GM19035 (cell line): ENCODE measurements at regions not wholly inside any gene's neighbourhood (a gene's known extent, or its start where the extent isn't known, plus 50 kb on each side); places are given as distances from the start of the nearest gene placed in this dataset.

Experiments used
- ATAC-seq: cut with Tn5 transposase; IDR thresholded peaks from one replicate; pipeline ENCODE4 v1.9.1; 2021; ENCODE audit not compliant: unreplicated experiment

DNA sequence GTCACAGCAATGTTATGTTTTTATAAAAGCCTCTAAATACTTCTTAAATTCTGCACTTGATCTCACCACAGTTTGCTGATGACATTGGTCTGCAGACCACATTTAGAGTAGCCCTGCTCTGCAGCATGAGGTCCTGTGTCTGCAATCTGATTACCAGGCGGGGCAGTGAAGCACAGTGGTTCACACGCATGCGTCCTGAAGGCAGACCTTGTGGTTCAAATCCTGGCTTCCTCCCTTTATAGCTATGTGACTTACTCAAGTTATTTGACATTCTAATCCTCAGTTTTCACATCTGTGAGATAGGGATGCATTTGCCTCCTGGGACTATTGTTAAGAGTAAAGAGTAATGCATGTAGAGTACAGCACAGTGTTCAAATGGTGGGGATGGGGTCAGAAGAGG is 50.3 kb downstream of the BMAL2 start:
- ATAC-seq = no peak

DNA sequence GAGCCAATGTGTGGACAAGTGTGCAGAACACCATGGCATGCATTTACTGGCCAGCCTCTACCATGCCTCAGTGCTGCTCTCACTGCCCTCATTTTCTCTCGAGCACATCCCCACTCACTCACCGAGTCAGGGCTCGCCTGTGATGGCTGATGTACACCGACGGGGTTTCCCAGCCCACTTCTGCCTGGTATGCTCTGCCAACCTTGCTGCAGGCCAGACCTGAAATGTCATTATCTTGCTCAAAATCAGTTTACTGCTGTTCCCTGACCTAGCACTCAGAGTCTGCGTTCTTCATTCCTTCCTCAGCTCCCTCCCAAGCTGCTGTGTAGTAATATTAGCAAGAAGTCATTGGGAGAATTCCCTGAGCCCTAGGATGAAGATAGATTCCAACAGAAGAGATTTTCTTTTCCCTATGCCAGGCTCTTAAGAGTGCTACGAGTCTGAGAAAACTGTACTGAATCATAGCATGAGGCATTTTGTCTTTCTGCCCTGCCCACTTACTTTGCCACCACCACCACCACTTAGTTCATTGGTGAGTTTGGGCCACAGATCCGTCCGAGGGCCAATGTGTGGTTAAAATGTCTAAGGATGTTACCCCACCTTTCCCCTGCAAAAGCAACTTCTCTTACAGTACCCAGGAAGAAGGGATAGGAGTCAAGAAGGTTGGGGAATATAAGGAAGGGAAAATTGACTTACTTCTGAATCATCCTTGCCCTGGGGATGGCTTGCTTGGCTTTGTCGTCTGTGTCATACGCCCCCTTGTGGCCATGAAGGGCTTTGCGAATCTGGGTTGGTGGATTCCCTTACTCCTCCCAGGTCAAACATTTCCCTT is 51.0 kb downstream of the BMAL2 start:
- peak; percentile 70 for ATAC-seq

DNA sequence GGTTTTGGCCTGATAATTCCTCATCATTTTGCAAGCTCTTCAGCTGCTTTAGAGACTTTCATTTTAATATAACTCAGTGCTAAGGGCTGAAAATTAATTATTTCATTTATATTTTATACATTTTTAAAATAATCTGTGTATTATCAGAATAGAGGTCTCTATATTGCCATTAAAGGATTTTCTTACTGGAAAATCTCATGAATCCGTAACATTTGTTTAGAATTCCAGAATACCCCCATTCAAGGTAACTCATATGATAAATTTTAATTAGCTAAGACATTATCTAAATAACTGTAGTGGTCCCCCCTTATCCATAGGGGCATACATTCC is 51.6 kb downstream of the BMAL2 start:
- no peak for ATAC-seq

DNA sequence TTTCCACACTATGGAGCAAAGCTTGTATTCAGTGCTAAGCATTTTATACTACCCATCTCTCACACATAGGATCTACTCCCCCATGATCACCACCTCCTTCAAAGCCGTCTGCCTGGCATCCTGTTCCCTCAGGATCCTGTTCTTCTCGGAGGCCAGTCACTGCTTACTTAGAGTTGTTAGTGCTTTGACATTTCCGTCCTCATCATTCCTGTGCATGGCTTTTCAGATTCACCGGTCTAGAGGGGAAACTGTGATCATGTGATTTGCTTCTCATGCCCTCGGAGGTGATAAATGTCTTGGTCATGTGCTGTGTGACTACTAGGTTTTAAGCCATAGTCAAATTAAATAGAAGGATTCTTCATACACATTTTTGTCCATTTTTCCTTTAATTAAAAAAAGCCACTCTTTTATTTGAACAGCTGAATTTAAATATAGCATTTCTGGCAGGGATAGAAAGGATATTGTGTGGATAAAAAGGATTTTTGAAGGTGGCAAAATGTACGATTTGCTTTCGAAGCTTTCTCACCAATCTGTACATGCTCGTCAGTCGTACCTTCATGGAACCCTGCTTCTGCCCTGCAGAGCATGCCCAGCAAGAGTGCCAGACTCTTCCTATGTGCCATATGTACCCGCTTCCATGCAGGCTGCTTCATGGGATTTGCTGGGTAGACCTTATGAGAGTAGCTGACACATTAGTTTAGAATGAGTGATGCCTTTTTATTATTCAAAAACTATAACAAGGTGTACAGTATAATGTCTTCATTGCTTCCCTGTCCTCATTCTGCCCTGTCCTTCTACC is 53.3 kb downstream of the BMAL2 start:
- ATAC-seq = no peak

DNA sequence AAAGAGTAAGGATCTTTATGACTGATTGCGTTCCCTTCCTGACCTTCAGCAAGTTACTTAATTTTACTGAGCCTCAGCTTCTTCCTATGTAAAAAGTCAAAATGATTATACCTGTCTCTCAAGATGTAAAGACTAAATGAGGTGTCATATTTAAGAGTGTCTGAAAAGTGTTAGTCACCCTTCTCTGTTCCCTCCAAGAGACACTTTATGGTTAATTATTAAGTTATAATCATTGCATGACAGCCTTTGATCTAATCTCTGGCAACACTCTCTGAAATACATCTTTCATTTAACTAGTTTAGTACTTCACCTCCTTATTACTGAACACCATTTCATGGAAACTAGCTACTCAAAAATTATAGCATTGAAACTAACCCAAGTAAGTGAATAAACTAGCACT is 54.8 kb downstream of the BMAL2 start:
- no peak for ATAC-seq

DNA sequence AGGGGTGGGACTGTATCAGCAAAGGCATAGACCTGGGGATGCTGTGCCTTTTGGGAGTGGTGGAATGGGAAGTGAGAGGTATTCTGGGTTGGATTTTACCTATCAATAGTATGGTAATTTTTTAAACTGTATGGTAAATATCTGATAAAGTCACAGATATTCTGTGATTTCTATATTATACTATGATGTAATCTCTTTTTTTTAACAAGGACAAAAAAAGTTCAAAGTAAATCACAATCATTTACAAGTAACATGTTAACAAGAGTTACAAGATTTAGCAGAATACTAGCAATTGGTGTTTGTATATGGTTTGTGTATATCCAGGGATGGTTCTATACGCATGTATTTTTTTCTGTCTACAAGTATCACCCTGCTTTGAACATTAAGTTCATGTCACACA is 56.0 kb downstream of the BMAL2 start:
- no peak for ATAC-seq

DNA sequence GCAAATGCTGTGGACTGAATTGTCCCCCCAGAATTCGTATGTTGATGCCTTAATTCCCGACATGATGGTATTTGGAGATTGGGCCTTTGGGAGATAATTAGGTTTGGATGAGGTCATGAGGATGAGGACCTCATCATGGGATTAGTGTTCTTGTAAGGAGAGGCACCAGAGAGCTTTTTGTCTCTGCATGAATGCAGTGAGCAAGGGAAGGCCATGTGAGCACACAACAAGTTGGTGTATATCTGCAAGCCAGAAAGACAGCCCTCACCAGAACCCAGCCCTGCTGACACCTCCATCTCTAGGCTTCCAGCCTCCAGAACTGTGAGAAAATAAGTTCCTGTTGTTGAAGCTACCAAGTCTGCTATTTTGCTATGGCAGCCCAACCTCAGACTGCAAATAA is 51.9 kb upstream of the SMCO2 start:
- ATAC-seq = no peak

DNA sequence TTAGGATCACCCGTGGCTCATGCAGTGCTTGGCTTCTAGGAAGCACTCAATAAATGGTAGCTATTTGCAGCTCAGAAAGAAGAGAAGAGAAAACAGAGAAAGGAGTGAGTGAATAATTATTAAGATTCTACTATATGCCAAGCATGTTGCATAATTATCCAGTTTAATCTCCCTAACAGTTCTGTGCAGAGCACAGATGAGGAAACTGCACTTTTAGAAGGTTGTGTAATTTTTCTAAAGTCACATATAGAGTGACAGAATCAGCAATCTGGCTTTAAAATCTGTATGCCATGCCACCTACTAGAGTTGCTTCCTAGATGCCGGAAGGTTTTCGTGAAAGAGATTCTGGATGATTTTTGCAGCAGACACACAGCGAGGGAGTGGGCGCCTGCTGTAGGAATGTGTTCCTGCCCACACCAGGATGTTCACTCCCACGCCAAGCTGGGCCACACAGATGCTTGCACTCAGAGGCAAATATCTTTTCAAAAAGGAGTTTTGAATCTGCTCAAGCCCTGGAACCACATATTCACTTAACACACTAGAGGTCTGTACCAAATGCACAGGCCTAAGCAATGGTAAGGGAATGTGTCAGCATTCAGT is 50.2 kb upstream of the SMCO2 start:
- ATAC-seq = no peak
